ENCODE measurements at regions not wholly inside any gene's neighbourhood (a gene's known extent, or its start where the extent isn't known, plus 50 kb on each side); places are given as distances from the start of the nearest gene placed in this dataset.

GRCh38 chrX:12076046-12076445, 62.2 kb upstream of the FRMPD4 start:
- H2AFZ ChIP-seq (ENCODE audit: low read length) = no peak overlapping the region
- H3K9ac ChIP-seq (ENCODE audit: insufficient read depth, low read depth, low read length) = no peak overlapping the region
- no peaks in the 10 kb centered on the region for H3K4me1 ChIP-seq (ENCODE audit: insufficient read depth, low read length)
- no peaks in the 10 kb centered on the region for H4K20me1 ChIP-seq (ENCODE audit: insufficient read depth, low read length)
- BruUV-seq (replicated peaks) = no TSS peak
- no peaks in the 10 kb centered on the region for H3K36me3 ChIP-seq (replicated peaks in 1 of 2; ENCODE audit: control insufficient read depth in 1 of 2, insufficient read depth in 2 of 2, low read length in 2 of 2)
- ChIA-PET CTCF (ENCODE audit: low intra/inter-chr PET ratio, low total read pairs) (no interaction called here), POLR2A (no interaction called here)
- no peaks in the 10 kb centered on the region for H3K9me3 ChIP-seq (ENCODE audit: low read length)
- no peaks in the 10 kb centered on the region for H3K79me2 ChIP-seq (ENCODE audit: insufficient read depth, low read length)
- intact Hi-C loops (cut with micrococcal nuclease; ENCODE audit: unreplicated experiment) (no loop called here), in situ Hi-C loops (cut with HindIII; ENCODE audit: extremely low pct_ligation_motif_present, low pct_unique_long_range_greater_than_20kb) (no loop called here)
- no peak overlapping the region for H3K4me2 ChIP-seq (ENCODE audit: low read depth, low read length)
- ATAC-seq (no peak), DNase-seq (ENCODE audit: low spot score) (no peak), FAIRE-seq (peak; percentile 18)
- H3K4me3 ChIP-seq (replicated peaks in 1 of 3; ENCODE audit: insufficient read depth in 1 of 3, low read depth in 2 of 3, low read length in 3 of 3) = no peak overlapping the region
- H3K27ac ChIP-seq (ENCODE audit: extremely low read length, insufficient read depth, low read length) = no peak overlapping the region
- WGBS (ENCODE audit: low lambda C conversion rate) = 0% methylated on average over 3 of the region's 5 CpGs
- H3K27me3 ChIP-seq (ENCODE audit: control insufficient read depth in 1 of 2, insufficient read depth in 2 of 2, low read length in 2 of 2) = no peaks in the 10 kb centered on the region
- TF ChIP-seq ATRX (CRISPR knock-in tag; IDR thresholded peaks at IDR 0.05; ENCODE audit: borderline replicate concordance) (no peak), ZNF142 (CRISPR knock-in tag; IDR thresholded peaks at IDR 0.05) (no peak), NFYB (CRISPR knock-in tag; IDR thresholded peaks at IDR 0.05) (no peak), HNF1B (CRISPR knock-in tag; IDR thresholded peaks at IDR 0.05) (no peak), ZNF207 (IDR thresholded peaks at IDR 0.05; ENCODE audit: borderline replicate concordance) (no peak), ZSCAN5A (CRISPR knock-in tag; IDR thresholded peaks at IDR 0.05; ENCODE audit: borderline replicate concordance) (no peak), ARID2 (CRISPR knock-in tag; IDR thresholded peaks at IDR 0.05; ENCODE audit: borderline replicate concordance) (no peak), THAP9 (CRISPR knock-in tag; IDR thresholded peaks at IDR 0.05; ENCODE audit: borderline replicate concordance) (no peak), DPF2 (CRISPR knock-in tag; IDR thresholded peaks at IDR 0.05; ENCODE audit: borderline replicate concordance, low read depth) (no peak), ARNT2 (CRISPR knock-in tag; IDR thresholded peaks at IDR 0.05; ENCODE audit: low read depth) (no peak), CBFB (CRISPR knock-in tag; IDR thresholded peaks at IDR 0.05) (no peak)

Data from HepG2 (cell line).